Inflammatory macrophage (primary cell): ENCODE measurements at regions not wholly inside any gene's neighbourhood (a gene's known extent, or its start where the extent isn't known, plus 50 kb on each side); places are given as distances from the start of the nearest gene placed in this dataset.
"Not testable (repeated sequence)": the region's sequence is repeated elsewhere in the genome, so short reads cannot be mapped to it uniquely, and the experiment has no call there.

Experiments used
- DNase-seq, 2 donors: peaks; one replicate each; pipeline ENCODE4 v3.0.0-alpha.2; 2020 to 2022

- DNase-seq = no peak
Measured at GRCh38 chr12:131636940-131637750, 73.7 kb upstream of the SFSWAP start.

- DNase-seq = no peak
Measured at GRCh38 chr12:131637986-131638385, 72.9 kb upstream of the SFSWAP start.

- no peak for DNase-seq
Measured at GRCh38 chr12:131639270-131639940, 71.5 kb upstream of the SFSWAP start.

DNA sequence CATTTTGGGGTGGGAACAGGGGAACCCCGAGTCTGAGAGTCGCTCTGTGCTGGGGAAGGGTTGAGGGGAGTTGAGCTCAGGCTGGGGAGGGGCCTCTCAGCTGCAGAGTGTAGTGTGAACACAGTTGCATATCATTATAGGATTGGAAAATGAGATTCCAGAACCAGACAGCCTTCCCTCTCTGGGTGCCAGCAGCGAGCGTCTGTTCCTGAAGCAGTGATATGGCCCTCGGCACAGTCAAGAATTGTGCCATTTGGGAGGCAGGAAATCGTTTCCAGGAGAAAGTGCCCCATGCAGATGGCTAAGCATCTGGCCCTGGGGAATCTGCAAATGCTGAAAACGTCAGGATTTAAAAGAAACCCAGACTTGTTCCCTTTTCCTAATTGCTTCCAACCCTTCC, 70.4 kb upstream of the SFSWAP start:
- no peak for DNase-seq

GRCh38 chr12:131641315-131641714, 69.6 kb upstream of the SFSWAP start:
- DNase-seq = no peak

GRCh38 chr12:131642101-131642540, 68.8 kb upstream of the SFSWAP start:
- DNase-seq = no peak

DNA sequence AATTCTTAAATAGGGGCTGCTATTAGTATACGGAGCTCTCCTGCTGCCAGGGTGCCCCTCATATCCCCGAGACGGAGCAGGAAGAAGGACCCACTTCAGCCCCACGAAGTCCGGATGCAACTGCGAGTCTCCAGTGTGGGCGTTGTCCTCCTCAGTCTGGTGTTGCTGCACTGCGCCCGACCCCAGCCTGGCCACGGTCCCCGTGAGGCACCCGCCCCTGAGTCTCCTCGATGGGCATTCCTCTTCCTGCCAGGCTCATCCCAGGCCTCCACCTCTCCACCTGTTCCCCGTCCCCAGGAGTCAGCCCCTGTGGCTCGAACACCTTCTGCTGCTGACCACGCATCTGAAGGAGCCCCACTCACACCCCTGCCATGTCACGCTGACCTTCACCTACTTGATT, 68.1 kb upstream of the SFSWAP start:
- DNase-seq = no peak

- DNase-seq = no peak
Measured at GRCh38 chr12:131643631-131644452, 67.0 kb upstream of the SFSWAP start.

- no peak for DNase-seq
Measured at GRCh38 chr12:131644481-131644880, 66.4 kb upstream of the SFSWAP start.

DNA sequence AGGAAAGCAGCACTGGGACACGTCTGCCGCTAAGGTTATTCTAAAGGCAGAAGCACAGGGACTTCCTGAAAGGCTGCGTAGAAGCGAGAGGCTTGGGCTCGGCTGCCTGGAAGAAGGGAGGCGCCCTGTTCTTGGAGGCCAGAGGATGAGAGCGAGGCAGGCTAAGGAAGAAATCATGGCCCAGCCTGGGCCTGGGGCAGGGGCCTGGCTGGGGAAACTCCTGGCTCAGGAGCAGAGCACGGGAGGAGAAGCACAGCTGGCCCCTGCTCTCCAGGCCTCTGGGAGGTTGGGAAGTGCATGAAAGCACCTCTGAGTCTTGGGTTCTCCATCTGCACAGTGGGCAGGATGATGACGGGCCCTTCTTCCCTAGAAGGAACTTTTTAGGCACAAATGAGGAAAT, 66.0 kb upstream of the SFSWAP start:
- DNase-seq = not testable (repeated sequence)

GRCh38 chr12:131645557-131645956, 65.3 kb upstream of the SFSWAP start:
- DNase-seq = not testable (repeated sequence)

- DNase-seq = not testable (repeated sequence)
Measured at GRCh38 chr12:131646444-131646843, 64.4 kb upstream of the SFSWAP start.

GRCh38 chr12:131647667-131648066, 63.2 kb upstream of the SFSWAP start:
- DNase-seq = no peak

- not testable (repeated sequence) for DNase-seq
Measured at GRCh38 chr12:131655469-131656174, 55.3 kb upstream of the SFSWAP start.

DNA sequence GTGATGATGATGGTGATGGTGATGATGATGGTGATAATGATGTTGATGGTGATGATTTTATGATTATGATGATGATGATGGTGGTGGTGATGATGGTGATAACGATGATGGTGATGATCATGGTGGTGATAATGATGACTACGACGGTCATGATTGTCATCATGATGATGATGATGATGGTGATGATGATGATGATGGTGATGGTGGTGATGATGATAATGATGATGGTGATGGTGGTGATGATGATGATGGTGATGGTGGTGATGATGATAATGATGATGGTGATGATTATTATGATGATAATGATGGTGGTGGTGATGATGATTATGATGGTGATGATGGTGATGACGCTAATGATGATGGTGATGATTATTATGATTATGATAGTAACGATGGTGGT, 54.1 kb upstream of the SFSWAP start:
- DNase-seq = not testable (repeated sequence)

DNA sequence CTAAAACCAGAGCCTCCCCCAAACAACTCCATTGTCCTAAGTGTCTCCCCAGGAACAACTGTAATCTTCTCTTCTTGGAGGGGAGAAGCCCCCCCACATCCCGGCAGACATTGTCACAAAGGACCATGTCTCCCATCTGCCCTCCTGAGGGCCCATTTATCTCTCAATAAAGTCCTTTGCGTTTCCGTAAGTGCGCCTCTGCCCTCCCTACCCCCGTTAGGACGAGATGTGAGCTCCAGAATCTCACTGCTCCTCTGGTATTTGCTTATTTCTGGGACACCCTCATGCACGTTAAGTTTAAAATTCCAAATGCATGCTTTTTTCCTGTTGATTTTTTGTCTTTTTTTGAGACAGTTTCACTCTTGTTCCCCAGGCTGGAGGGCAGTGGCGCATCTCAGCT, 52.3 kb upstream of the SFSWAP start:
- DNase-seq = not testable (repeated sequence)

GRCh38 chr12:131659484-131659883, 51.4 kb upstream of the SFSWAP start:
- not testable (repeated sequence) for DNase-seq

- DNase-seq = not testable (repeated sequence)
Measured at GRCh38 chr12:131659976-131660375, 50.9 kb upstream of the SFSWAP start.

DNA sequence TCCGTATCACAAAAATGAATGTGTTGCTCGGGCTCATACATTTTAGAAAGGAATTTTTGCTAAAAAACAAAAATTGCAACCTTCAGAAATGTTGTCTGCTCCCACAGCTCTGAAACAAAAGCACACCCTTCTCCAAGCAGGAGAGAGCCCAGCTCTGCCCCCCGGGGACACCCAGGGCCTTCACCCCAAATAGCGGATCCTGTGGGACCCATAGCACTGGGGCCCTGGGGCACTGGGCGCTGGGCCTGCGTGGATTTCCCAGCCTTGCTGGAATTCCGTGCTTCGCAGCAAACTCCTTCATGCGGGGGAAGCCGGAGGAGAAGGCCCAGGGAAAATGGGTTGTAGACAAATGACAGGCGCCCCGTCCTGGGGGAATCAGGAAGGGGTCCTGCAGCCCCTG, 50.5 kb upstream of the SFSWAP start:
- DNase-seq = not testable (repeated sequence)
